Progenitor cell of endocrine pancreas (in vitro differentiated cells): ENCODE measurements at regions not wholly inside any gene's neighbourhood (a gene's known extent, or its start where the extent isn't known, plus 50 kb on each side); places are given as distances from the start of the nearest gene placed in this dataset.
A peak's percentile ranks its signal among the peaks of the same experiment; 100 is the strongest.

Source experiments
- DNase-seq: peaks from one replicate; pipeline ENCODE4 v3.0.0; 2021; ENCODE audit warnings: low spot score; ENCODE audit not compliant: unreplicated experiment
- H3K27ac Mint-ChIP-seq: 2 replicates; pipeline ENCODE4 v1.8.0; 2021; ENCODE audit warnings: mild to moderate bottlenecking, moderate library complexity, mixed read lengths
- H3K27me3 Mint-ChIP-seq: 2 replicates; pipeline ENCODE4 v1.8.0; 2021; ENCODE audit warnings: mixed read lengths
- H3K36me3 Mint-ChIP-seq: 2 replicates; pipeline ENCODE4 v1.8.0; 2022; ENCODE audit warnings: mixed read lengths; ENCODE audit not compliant: insufficient read depth
- H3K4me1 Mint-ChIP-seq: 2 replicates; pipeline ENCODE4 v1.8.0; 2021; ENCODE audit warnings: low read depth, mixed read lengths
- H3K4me3 Mint-ChIP-seq: 2 replicates; pipeline ENCODE4 v1.8.0; 2021; ENCODE audit warnings: low read depth, mild to moderate bottlenecking, moderate library complexity, mixed read lengths
- H3K9me3 Mint-ChIP-seq: 2 replicates; pipeline ENCODE4 v1.8.0; 2021; ENCODE audit warnings: low read depth, mixed read lengths
- TF ChIP-seq, protein P1 (sequence below): fragments of 200-600 bp; sonication (generic); IDR thresholded peaks from one replicate; pipeline ENCODE4 v1.5.0; 2021; ENCODE audit warnings: antibody characterized with exemption, mild to moderate bottlenecking; ENCODE audit not compliant: unreplicated experiment

GRCh38 chr14:59123531-59123930 is 64.9 kb upstream of the DAAM1 start:
- Mint-ChIP-seq H3K36me3 (no peaks in the 10 kb centered on the region), H3K9me3 (no peaks in the 10 kb centered on the region), H3K27me3 (peaks cover 3% of the 10 kb centered on the region), H3K4me1 (no peaks in the 10 kb centered on the region), H3K27ac (no peak overlapping the region), H3K4me3 (no peak overlapping the region)
- TF ChIP-seq, protein P1, sequence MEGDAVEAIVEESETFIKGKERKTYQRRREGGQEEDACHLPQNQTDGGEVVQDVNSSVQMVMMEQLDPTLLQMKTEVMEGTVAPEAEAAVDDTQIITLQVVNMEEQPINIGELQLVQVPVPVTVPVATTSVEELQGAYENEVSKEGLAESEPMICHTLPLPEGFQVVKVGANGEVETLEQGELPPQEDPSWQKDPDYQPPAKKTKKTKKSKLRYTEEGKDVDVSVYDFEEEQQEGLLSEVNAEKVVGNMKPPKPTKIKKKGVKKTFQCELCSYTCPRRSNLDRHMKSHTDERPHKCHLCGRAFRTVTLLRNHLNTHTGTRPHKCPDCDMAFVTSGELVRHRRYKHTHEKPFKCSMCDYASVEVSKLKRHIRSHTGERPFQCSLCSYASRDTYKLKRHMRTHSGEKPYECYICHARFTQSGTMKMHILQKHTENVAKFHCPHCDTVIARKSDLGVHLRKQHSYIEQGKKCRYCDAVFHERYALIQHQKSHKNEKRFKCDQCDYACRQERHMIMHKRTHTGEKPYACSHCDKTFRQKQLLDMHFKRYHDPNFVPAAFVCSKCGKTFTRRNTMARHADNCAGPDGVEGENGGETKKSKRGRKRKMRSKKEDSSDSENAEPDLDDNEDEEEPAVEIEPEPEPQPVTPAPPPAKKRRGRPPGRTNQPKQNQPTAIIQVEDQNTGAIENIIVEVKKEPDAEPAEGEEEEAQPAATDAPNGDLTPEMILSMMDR: no peak
- DNase-seq: no peak

- H3K9me3 Mint-ChIP-seq: no peaks in the 10 kb centered on the region
- no peaks in the 10 kb centered on the region for H3K36me3 Mint-ChIP-seq
- no peak overlapping the region for H3K27ac Mint-ChIP-seq
- DNase-seq: no peak
- TF ChIP-seq, protein P1: peak; percentile 36
- H3K4me3 Mint-ChIP-seq: no peak overlapping the region
- no peaks in the 10 kb centered on the region for H3K4me1 Mint-ChIP-seq
- H3K27me3 Mint-ChIP-seq: peaks cover 3% of the 10 kb centered on the region
Measured at GRCh38 chr14:59123975-59124374, 64.5 kb upstream of the DAAM1 start.

- H3K36me3 Mint-ChIP-seq: no peaks in the 10 kb centered on the region
- H3K4me3 Mint-ChIP-seq: no peak overlapping the region
- TF ChIP-seq, protein P1: no peak
Measured at GRCh38 chr14:59125156-59125555, 63.3 kb upstream of the DAAM1 start.

GRCh38 chr14:59126714-59127436 is 61.6 kb upstream of the DAAM1 start:
- no peaks in the 10 kb centered on the region for H3K36me3 Mint-ChIP-seq
- no peak for DNase-seq
- no peaks in the 10 kb centered on the region for H3K9me3 Mint-ChIP-seq
- no peak overlapping the region for H3K4me3 Mint-ChIP-seq
- H3K27ac Mint-ChIP-seq: no peak overlapping the region
- TF ChIP-seq, protein P1: peak; percentile 86
- H3K4me1 Mint-ChIP-seq: no peaks in the 10 kb centered on the region
- H3K27me3 Mint-ChIP-seq: no peaks in the 10 kb centered on the region

More at GRCh38 chr14:59125156-59125555, 63.3 kb upstream of the DAAM1 start:
- no peaks in the 10 kb centered on the region for H3K27me3 Mint-ChIP-seq
- no peaks in the 10 kb centered on the region for H3K9me3 Mint-ChIP-seq
- DNase-seq: no peak
- no peaks in the 10 kb centered on the region for H3K4me1 Mint-ChIP-seq
- H3K27ac Mint-ChIP-seq: no peak overlapping the region

GRCh38 chr14:59127437-59127732 is 61.1 kb upstream of the DAAM1 start:
- H3K27me3 Mint-ChIP-seq: no peaks in the 10 kb centered on the region
- H3K27ac Mint-ChIP-seq: no peak overlapping the region
- no peaks in the 10 kb centered on the region for H3K9me3 Mint-ChIP-seq
- no peaks in the 10 kb centered on the region for H3K36me3 Mint-ChIP-seq
- no peak for DNase-seq
- H3K4me3 Mint-ChIP-seq: no peak overlapping the region
- no peaks in the 10 kb centered on the region for H3K4me1 Mint-ChIP-seq
- TF ChIP-seq, protein P1: no peak
